Osteoblast (primary cell): ENCODE measurements at regions not wholly inside any gene's neighbourhood (a gene's known extent, or its start where the extent isn't known, plus 50 kb on each side); places are given as distances from the start of the nearest gene placed in this dataset.

Experiments
- DNase-seq: peaks from one replicate; pipeline ENCODE4 v3.0.0; 2011; ENCODE audit warnings: low spot score, mixed read lengths; ENCODE audit not compliant: insufficient read length; ENCODE audit errors: missing footprints
- H2AFZ ChIP-seq: 2 replicates; pipeline ENCODE4 v1.6.0; 2011; ENCODE audit warnings: mild to moderate bottlenecking, low read length
- H3K27ac ChIP-seq: 2 replicates; pipeline ENCODE4 v1.5.1; 2011; ENCODE audit warnings: mild to moderate bottlenecking, low read depth, low read length, moderate library complexity
- H3K27me3 ChIP-seq: 2 replicates; pipeline ENCODE4 v1.6.0; 2012; ENCODE audit warnings: mild to moderate bottlenecking, control low read depth, inconsistent platforms, low read length, moderate library complexity; ENCODE audit not compliant: insufficient read depth
- H3K36me3 ChIP-seq: 2 replicates; pipeline ENCODE4 v1.5.1; 2011; ENCODE audit warnings: mild to moderate bottlenecking, low read length, control low read depth, moderate library complexity; ENCODE audit not compliant: insufficient read depth
- H3K4me1 ChIP-seq: 2 replicates; pipeline ENCODE4 v1.5.1; 2011; ENCODE audit warnings: mild to moderate bottlenecking, low read length, control low read depth, moderate library complexity; ENCODE audit not compliant: insufficient read depth
- H3K4me2 ChIP-seq: 2 replicates; pipeline ENCODE4 v1.6.0; 2011; ENCODE audit warnings: mild to moderate bottlenecking, low read length; ENCODE audit not compliant: insufficient read depth
- H3K4me3 ChIP-seq: fragments of 200-600 bp; sonication (generic); 3 replicates; pipeline ENCODE4 v1.5.1; 2012; ENCODE audit warnings: mild to moderate bottlenecking, low read length, inconsistent platforms; ENCODE audit not compliant: insufficient read depth
- H3K79me2 ChIP-seq: 2 replicates; pipeline ENCODE4 v1.6.0; 2012; ENCODE audit warnings: mild to moderate bottlenecking, low read length, control low read depth, inconsistent platforms; ENCODE audit not compliant: insufficient read depth
- H3K9me3 ChIP-seq: 2 replicates; pipeline ENCODE4 v1.5.1; 2011; ENCODE audit warnings: low read depth, low read length, control low read depth
- H4K20me1 ChIP-seq: 2 replicates; pipeline ENCODE4 v1.6.0; 2012; ENCODE audit warnings: mild to moderate bottlenecking, low read length, control low read depth; ENCODE audit not compliant: insufficient read depth
- TF ChIP-seq, protein P1 (sequence below): IDR thresholded peaks from 2 replicates; pipeline ENCODE4 v1.5.1; 2011; ENCODE audit warnings: mild to moderate bottlenecking, low read depth, low read length, moderate library complexity; ENCODE audit errors: extremely low read depth

DNA sequence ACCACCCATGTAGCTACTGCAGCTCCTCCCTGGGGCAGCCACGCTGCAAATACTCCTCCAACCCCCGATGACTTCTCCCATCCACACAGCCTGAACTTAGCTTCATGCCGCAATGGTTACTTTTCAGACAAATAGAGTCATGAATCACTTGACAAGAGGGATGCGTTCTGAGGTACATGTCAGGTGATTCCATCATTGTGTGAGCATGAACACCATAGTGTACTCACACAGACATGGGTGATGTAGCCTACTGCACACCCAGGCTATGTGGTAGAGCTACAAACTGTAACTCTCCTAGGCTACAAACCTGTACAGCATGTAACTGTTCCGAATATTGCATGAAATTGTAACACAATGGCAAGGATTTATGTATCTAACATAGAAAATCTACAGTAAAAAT, 298.5 kb upstream of the SLC35B3 start:
- Histone ChIP-seq H3K79me2 (no peaks in the 10 kb centered on the region), H3K27ac (no peak overlapping the region), H3K9me3 (peaks cover 4% of the 10 kb centered on the region), H2AFZ (no peak overlapping the region), H3K27me3 (no peaks in the 10 kb centered on the region), H3K4me2 (no peak overlapping the region), H3K36me3 (no peaks in the 10 kb centered on the region), H3K4me1 (no peaks in the 10 kb centered on the region), H3K4me3 (no peak overlapping the region), H4K20me1 (no peaks in the 10 kb centered on the region)
- no peak for DNase-seq
- TF ChIP-seq, protein P1, sequence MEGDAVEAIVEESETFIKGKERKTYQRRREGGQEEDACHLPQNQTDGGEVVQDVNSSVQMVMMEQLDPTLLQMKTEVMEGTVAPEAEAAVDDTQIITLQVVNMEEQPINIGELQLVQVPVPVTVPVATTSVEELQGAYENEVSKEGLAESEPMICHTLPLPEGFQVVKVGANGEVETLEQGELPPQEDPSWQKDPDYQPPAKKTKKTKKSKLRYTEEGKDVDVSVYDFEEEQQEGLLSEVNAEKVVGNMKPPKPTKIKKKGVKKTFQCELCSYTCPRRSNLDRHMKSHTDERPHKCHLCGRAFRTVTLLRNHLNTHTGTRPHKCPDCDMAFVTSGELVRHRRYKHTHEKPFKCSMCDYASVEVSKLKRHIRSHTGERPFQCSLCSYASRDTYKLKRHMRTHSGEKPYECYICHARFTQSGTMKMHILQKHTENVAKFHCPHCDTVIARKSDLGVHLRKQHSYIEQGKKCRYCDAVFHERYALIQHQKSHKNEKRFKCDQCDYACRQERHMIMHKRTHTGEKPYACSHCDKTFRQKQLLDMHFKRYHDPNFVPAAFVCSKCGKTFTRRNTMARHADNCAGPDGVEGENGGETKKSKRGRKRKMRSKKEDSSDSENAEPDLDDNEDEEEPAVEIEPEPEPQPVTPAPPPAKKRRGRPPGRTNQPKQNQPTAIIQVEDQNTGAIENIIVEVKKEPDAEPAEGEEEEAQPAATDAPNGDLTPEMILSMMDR: no peak

DNA sequence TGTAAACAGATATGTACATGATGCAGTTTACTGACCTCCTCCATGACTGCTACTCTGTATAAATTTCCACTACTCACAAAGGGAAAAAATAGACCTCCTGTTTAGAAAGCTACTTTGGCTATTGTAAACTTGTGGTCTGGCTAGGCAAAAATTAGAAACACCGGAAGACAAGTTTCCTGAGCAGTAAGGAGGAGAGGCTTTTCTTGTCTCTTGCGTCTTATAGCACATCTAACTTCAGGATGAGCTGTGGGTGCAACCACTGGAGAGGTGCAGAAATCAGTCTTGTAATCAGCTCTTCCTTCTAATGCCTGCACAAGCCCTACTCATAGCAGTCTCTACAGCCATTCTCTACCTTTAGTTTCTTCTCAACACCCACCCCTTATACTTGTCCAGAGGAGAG, 296.5 kb upstream of the SLC35B3 start:
- Histone ChIP-seq H3K79me2 (no peaks in the 10 kb centered on the region), H4K20me1 (no peaks in the 10 kb centered on the region), H3K27me3 (no peaks in the 10 kb centered on the region), H2AFZ (no peak overlapping the region), H3K4me3 (no peak overlapping the region), H3K9me3 (peaks cover 6% of the 10 kb centered on the region), H3K27ac (no peak overlapping the region), H3K4me2 (no peak overlapping the region), H3K4me1 (no peaks in the 10 kb centered on the region), H3K36me3 (no peaks in the 10 kb centered on the region)
- TF ChIP-seq, protein P1: no peak
- DNase-seq: no peak

DNA sequence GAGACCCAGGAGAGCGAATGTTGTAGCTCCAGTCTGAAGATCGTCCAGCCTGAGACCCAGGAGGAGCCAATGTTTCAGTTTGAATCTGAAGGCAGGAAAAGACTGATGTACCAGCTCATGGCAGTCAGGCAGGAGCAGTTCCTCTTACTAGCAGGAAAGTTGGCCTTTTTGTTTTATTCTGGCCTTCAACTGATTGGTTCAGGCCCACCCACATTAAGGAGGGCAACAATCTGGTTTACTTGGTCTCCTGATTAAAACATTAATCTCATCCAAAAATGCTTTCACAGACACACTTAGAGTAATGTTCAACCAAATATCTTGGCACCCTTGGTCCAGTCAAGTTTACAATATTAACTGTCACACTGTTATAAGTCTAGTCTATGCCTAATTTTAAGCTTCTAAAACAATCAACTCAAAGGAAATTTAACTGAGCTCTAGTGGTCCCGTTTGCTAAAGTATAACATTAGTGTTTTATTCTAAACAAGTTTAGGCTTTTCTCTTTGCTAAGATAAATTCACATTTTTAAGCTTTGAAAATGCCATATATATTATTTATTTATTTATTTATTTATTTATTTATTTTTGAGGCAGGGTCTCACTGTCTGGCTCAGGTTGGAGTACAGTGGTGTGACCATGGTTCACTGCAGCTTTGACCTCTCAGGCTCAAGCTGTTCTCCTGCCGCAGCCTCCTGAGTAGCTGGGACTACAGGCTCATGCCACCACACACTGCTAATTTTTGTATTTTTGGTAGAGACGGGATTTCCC, 275.5 kb upstream of the SLC35B3 start:
- no peaks in the 10 kb centered on the region for H3K4me1 ChIP-seq
- TF ChIP-seq, protein P1: no peak
- H3K36me3 ChIP-seq: no peaks in the 10 kb centered on the region
- no peak overlapping the region for H3K4me2 ChIP-seq
- no peaks in the 10 kb centered on the region for H3K9me3 ChIP-seq
- no peaks in the 10 kb centered on the region for H4K20me1 ChIP-seq
- no peak for DNase-seq
- no peak overlapping the region for H3K4me3 ChIP-seq
- H3K79me2 ChIP-seq: no peaks in the 10 kb centered on the region
- H3K27me3 ChIP-seq: no peaks in the 10 kb centered on the region
- H3K27ac ChIP-seq: no peak overlapping the region
- no peak overlapping the region for H2AFZ ChIP-seq

DNA sequence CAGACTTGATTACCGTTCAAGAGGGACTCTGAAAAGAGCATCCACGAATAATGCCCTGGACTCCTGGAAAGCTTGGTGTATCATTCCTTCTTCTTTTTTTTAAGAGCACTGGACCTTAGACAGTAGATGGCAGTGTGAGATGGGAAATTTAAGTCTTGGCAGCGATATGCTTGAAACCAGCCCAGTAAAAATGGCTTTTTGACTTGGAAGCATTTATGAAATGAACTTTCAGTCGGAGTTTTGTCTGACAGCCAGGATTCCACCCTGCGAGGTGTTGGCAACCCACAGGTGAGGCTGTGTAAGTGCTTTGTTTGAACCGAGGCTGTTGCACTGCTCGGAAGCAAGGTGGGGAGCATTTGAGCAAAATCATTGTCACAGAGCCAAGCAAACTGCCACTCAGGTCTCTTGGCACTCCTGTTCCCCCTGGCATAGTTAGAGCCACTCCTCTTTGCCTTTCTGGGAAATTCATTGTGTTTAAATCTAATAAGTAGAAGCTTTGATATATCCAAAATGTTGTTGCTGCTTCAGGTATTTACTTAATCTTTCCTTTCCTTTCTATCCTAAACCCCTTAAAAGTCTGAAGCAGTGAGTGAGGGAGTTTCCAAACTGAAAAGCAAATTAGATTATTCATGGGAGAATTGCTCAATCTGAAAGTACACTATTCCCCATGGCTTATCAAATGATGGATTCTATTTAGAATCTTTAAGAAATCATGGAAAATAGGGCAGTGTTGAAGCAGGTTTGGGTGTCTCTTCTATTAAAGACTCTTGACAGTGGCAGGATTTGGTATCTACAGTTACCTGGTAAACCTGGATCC, 272.8 kb upstream of the SLC35B3 start:
- no peaks in the 10 kb centered on the region for H3K9me3 ChIP-seq
- H2AFZ ChIP-seq: no peak overlapping the region
- no peak overlapping the region for H3K4me2 ChIP-seq
- H3K4me1 ChIP-seq: no peaks in the 10 kb centered on the region
- no peak overlapping the region for H3K4me3 ChIP-seq
- H4K20me1 ChIP-seq: no peaks in the 10 kb centered on the region
- H3K27me3 ChIP-seq: no peaks in the 10 kb centered on the region
- no peak for DNase-seq
- TF ChIP-seq, protein P1: no peak
- H3K36me3 ChIP-seq: no peaks in the 10 kb centered on the region
- no peaks in the 10 kb centered on the region for H3K79me2 ChIP-seq
- no peak overlapping the region for H3K27ac ChIP-seq
